Caco-2 (cell line): ENCODE measurements at regions not wholly inside any gene's neighbourhood (a gene's known extent, or its start where the extent isn't known, plus 50 kb on each side); places are given as distances from the start of the nearest gene placed in this dataset.
A peak's percentile ranks its signal among the peaks of the same experiment; 100 is the strongest.
"Not testable (repeated sequence)": the region's sequence is repeated elsewhere in the genome, so short reads cannot be mapped to it uniquely, and the experiment has no call there.

Source experiments
- BruUV-seq: library from RNA; stranded (reverse); fragments of 400-500 nt; replicated peaks from 2 replicates; lab custom pipeline; 2021; lab: Mats Ljungman, UMichigan
- CTCF ChIA-PET: fragments of 300-600 bp; sonication (Branson Sonifier 250); formaldehyde crosslinking; loops from one replicate; lab custom pipeline; 2022; ENCODE audit warnings: antibody characterized with exemption; lab: Charles Lee
- POLR2A ChIA-PET: fragments of 300-600 bp; sonication (Branson Sonifier 250); formaldehyde crosslinking; loops from one replicate; lab custom pipeline; 2022; ENCODE audit warnings: antibody characterized with exemption; lab: Charles Lee
- DNase-seq, 2 experiments: peaks; one replicate each; pipeline versions ENCODE4 v3.0.0 to v3.0.0-alpha.2; 2020 to 2022
- H3K27me3 ChIP-seq: replicated peaks from 2 replicates; pipeline ENCODE4 v1.6.0; 2011; ENCODE audit warnings: low read length; ENCODE audit not compliant: control insufficient read depth, insufficient read depth
- H3K36me3 ChIP-seq: 2 replicates; pipeline ENCODE4 v1.5.1; 2011; ENCODE audit warnings: low read length; ENCODE audit not compliant: control insufficient read depth, insufficient read depth
- H3K4me1 ChIP-seq: fragments of 250-450 bp; sonication (Bioruptor Pico); 2 replicates; pipeline ENCODE4 v1.5.1; 2020; ENCODE audit warnings: mild to moderate bottlenecking
- H3K4me3 ChIP-seq: 2 replicates; pipeline ENCODE4 v1.5.1; 2011; ENCODE audit warnings: low read depth, mild to moderate bottlenecking, control low read depth, low read length
- H3K9me3 ChIP-seq: fragments of 250-450 bp; sonication (Bioruptor Pico); 2 replicates; pipeline ENCODE4 v1.5.1; 2020; ENCODE audit warnings: mild to moderate bottlenecking, moderate library complexity
- H3K27ac Mint-ChIP-seq: one replicate; pipeline ENCODE4 v1.8.0; 2022; ENCODE audit warnings: mixed read lengths; ENCODE audit not compliant: unreplicated experiment
- H3K27me3 Mint-ChIP-seq: one replicate; pipeline ENCODE4 v1.8.0; 2022; ENCODE audit warnings: mixed read lengths; ENCODE audit not compliant: insufficient read depth, unreplicated experiment
- H3K36me3 Mint-ChIP-seq: one replicate; pipeline ENCODE4 v1.8.0; 2022; ENCODE audit warnings: mild to moderate bottlenecking, mixed read lengths; ENCODE audit not compliant: insufficient read depth, unreplicated experiment
- H3K4me1 Mint-ChIP-seq: one replicate; pipeline ENCODE4 v1.8.0; 2022; ENCODE audit warnings: low read depth, mixed read lengths; ENCODE audit not compliant: unreplicated experiment
- H3K4me3 Mint-ChIP-seq: one replicate; pipeline ENCODE4 v1.8.0; 2022; ENCODE audit warnings: mild to moderate bottlenecking, moderate library complexity, mixed read lengths; ENCODE audit not compliant: unreplicated experiment
- H3K9me3 Mint-ChIP-seq: one replicate; pipeline ENCODE4 v1.8.0; 2022; ENCODE audit warnings: mixed read lengths; ENCODE audit not compliant: unreplicated experiment
- intact Hi-C: fragments of 100-400 bp; cut with micrococcal nuclease; formaldehyde crosslinking; loops from one replicate; pipeline ENCODE4 v1.10.0; 2022; ENCODE audit not compliant: unreplicated experiment
- TF ChIP-seq, protein P1 (sequence below), 2 experiments: fragments of 200-600 bp in 1 of 2; IDR thresholded peaks; 1 replicate in 1 of 2; 2 replicates in 1 of 2; pipeline versions ENCODE4 v1.5.1 to v1.8.0; 2011 to 2022; ENCODE audit warnings: antibody characterized with exemption in 1 of 2, control low read depth in 1 of 2, inconsistent platforms in 1 of 2, low read depth in 1 of 2, low read length in 1 of 2, mild to moderate bottlenecking in 1 of 2, moderate library complexity in 1 of 2; ENCODE audit not compliant: insufficient read depth in 1 of 2, severe bottlenecking in 1 of 2, unreplicated experiment in 1 of 2

- DNase-seq = peak in 1 of 2 experiments; percentile 49
- CTCF ChIA-PET = interaction anchor here (1.2 kb wide), 1 partner anchor 1299 kb away, joined by 8 read pairs; no protein-coding TSS in a partner anchor
Observed at GRCh38 chr20:29057866-29058484, 2199.5 kb upstream of the DEFB115 start.

GRCh38 chr20:29062451-29062850 is 2195.0 kb upstream of the DEFB115 start:
- H3K27me3 ChIP-seq, DNase-seq, H3K27me3 Mint-ChIP-seq, H3K36me3 Mint-ChIP-seq, CTCF ChIA-PET, H3K4me3 Mint-ChIP-seq, H3K27ac Mint-ChIP-seq, BruUV-seq, H3K4me3 ChIP-seq, H3K9me3 ChIP-seq, POLR2A ChIA-PET, H3K36me3 ChIP-seq, H3K4me1 ChIP-seq, intact Hi-C loops, H3K4me1 Mint-ChIP-seq: not testable (repeated sequence)
- peaks cover 46% of the 10 kb centered on the region for H3K9me3 Mint-ChIP-seq

More at GRCh38 chr20:29057866-29058484, 2199.5 kb upstream of the DEFB115 start:
- H3K27ac Mint-ChIP-seq, H3K4me1 Mint-ChIP-seq, POLR2A ChIA-PET, H3K27me3 ChIP-seq, H3K4me1 ChIP-seq, H3K4me3 Mint-ChIP-seq, H3K36me3 Mint-ChIP-seq, H3K36me3 ChIP-seq, H3K4me3 ChIP-seq, H3K9me3 ChIP-seq, H3K27me3 Mint-ChIP-seq, BruUV-seq: not testable (repeated sequence)
- peaks cover 16% of the 10 kb centered on the region for H3K9me3 Mint-ChIP-seq
- intact Hi-C loops = loop anchor here (1.0 kb wide), 1 partner anchor 475 kb away; no protein-coding TSS in a partner anchor
- TF ChIP-seq, protein P1, sequence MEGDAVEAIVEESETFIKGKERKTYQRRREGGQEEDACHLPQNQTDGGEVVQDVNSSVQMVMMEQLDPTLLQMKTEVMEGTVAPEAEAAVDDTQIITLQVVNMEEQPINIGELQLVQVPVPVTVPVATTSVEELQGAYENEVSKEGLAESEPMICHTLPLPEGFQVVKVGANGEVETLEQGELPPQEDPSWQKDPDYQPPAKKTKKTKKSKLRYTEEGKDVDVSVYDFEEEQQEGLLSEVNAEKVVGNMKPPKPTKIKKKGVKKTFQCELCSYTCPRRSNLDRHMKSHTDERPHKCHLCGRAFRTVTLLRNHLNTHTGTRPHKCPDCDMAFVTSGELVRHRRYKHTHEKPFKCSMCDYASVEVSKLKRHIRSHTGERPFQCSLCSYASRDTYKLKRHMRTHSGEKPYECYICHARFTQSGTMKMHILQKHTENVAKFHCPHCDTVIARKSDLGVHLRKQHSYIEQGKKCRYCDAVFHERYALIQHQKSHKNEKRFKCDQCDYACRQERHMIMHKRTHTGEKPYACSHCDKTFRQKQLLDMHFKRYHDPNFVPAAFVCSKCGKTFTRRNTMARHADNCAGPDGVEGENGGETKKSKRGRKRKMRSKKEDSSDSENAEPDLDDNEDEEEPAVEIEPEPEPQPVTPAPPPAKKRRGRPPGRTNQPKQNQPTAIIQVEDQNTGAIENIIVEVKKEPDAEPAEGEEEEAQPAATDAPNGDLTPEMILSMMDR (IDR thresholded peaks at IDR 0.05; ENCODE audit: insufficient read depth in 1 of 2, low read depth in 1 of 2, low read length in 1 of 2, severe bottlenecking in 1 of 2, unreplicated experiment in 1 of 2) = peak; percentile 81 to 83

DNA sequence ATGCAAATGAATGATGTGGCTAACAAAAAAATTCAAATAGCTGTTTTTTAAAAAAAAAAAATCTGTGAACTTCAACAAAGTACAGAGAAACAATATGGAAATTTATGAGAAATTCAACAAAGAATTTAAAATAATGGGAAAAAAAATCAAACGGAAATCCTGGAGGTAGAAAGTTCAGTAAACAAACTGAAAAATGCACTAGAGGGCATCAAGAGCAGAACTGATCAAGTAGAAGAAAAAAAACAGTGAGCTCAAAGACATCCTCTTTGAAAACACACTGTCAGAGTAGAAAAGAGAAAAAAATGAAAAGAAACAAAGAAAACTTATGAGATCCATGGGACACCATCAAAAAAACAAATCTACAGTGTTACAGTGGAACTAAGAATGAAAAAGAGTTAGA is 2191.1 kb upstream of the DEFB115 start:
- H3K27me3 Mint-ChIP-seq, DNase-seq, H3K27ac Mint-ChIP-seq, CTCF ChIA-PET, intact Hi-C loops, POLR2A ChIA-PET, H3K36me3 ChIP-seq, H3K4me1 ChIP-seq, H3K4me3 Mint-ChIP-seq, H3K27me3 ChIP-seq, BruUV-seq, H3K4me1 Mint-ChIP-seq, H3K36me3 Mint-ChIP-seq, H3K4me3 ChIP-seq: not testable (repeated sequence)
- H3K9me3 ChIP-seq = peaks cover 13% of the 10 kb centered on the region
- peaks cover 58% of the 10 kb centered on the region for H3K9me3 Mint-ChIP-seq

GRCh38 chr20:29073640-29074039 is 2183.8 kb upstream of the DEFB115 start:
- H3K27me3 ChIP-seq, CTCF ChIA-PET, H3K36me3 Mint-ChIP-seq, H3K4me1 Mint-ChIP-seq, DNase-seq, H3K9me3 ChIP-seq, H3K4me3 Mint-ChIP-seq, H3K4me1 ChIP-seq, intact Hi-C loops, H3K36me3 ChIP-seq, BruUV-seq, H3K4me3 ChIP-seq, H3K27me3 Mint-ChIP-seq, POLR2A ChIA-PET, H3K27ac Mint-ChIP-seq: not testable (repeated sequence)
- H3K9me3 Mint-ChIP-seq = peaks cover 42% of the 10 kb centered on the region
